NT2/D1 (cell line): ENCODE measurements at regions not wholly inside any gene's neighbourhood (a gene's known extent, or its start where the extent isn't known, plus 50 kb on each side); places are given as distances from the start of the nearest gene placed in this dataset.

ENCODE experiments used
- SUZ12 ChIP-seq: IDR thresholded peaks from 2 replicates; pipeline ENCODE4 v1.6.1; 2011; ENCODE audit not compliant: insufficient read length, insufficient read depth; ENCODE audit errors: extremely low read depth
- ZNF274 ChIP-seq: IDR thresholded peaks from 2 replicates; pipeline ENCODE4 v1.6.1; 2011; ENCODE audit warnings: mild to moderate bottlenecking, low read depth, low read length

DNA sequence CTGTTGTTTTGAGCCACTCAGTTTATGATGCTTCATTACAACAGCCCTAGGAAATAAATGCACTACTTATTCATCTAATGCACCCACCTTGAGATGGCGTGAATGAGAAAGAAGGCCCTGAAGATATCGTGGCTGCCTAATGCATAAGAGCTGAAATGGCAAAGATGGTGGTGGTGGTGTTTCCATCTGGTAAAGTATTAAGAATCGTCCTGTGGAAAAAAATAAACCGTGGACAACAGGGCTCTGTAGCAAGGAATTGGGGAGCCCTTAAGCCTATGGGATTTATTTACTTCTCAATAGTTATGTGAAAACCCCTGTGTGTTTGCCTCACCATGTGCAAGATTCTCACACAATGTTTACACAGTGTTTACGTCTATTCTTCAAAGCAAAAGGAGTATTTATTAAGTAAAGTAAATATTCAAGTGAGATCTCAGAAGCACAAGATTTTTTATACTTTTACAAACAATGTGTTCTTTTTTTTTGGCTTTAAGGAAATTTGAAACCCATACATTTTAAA, 1555.2 kb upstream of the FLRT2 start:
- TF ChIP-seq SUZ12 (no peak), ZNF274 (no peak)
